T-cell (primary cell): ENCODE measurements at regions not wholly inside any gene's neighbourhood (a gene's known extent, or its start where the extent isn't known, plus 50 kb on each side); places are given as distances from the start of the nearest gene placed in this dataset.

ENCODE experiments used
- ATAC-seq, 4 experiments: fragments of 200-7000 bp in 3 of 4; fragments of 150-1000 bp in 1 of 4; cut with Tn5 transposase; replicated peaks in 1 of 4; 1 replicate in 3 of 4; 2 replicates in 1 of 4; pipeline ENCODE4 v1.10.0; 2021; ENCODE audit warnings: moderate library complexity in 3 of 4, mild to moderate bottlenecking in 2 of 4, moderate number of reproducible peaks in 1 of 4
- CTCF ChIA-PET, 2 donors: fragments of 300-600 bp; sonication (Branson Sonifier 250); formaldehyde crosslinking; loops; one replicate each; lab custom pipeline; 2022; ENCODE audit warnings: antibody characterized with exemption in 2 of 2; lab: Charles Lee
- POLR2A ChIA-PET, 2 donors: fragments of 300-600 bp; sonication (Branson Sonifier 250); formaldehyde crosslinking; loops; one replicate each; lab custom pipeline; 2022; ENCODE audit warnings: antibody characterized with exemption in 2 of 2; lab: Charles Lee
- DNase-seq, 35 experiments: peaks; one replicate each; pipeline versions ENCODE4 v3.0.0 to v3.0.0-alpha.2; 2013 to 2023
- H3K27ac ChIP-seq: one replicate; pipeline ENCODE4 v1.5.1; 2013; ENCODE audit warnings: low read length
- H3K27me3 ChIP-seq, 2 experiments: replicated peaks in 1 of 2; 1 replicate in 1 of 2; 2 replicates in 1 of 2; pipeline versions ENCODE4 v1.6.1 to v1.7.0; 2013; ENCODE audit warnings: low read length in 1 of 2, mixed read lengths in 1 of 2; ENCODE audit not compliant: control insufficient read depth in 2 of 2, insufficient read depth in 2 of 2; ENCODE audit errors: extremely low read depth in 1 of 2
- H3K36me3 ChIP-seq, 2 donors: 1 replicate in 1 of 2; 2 replicates in 1 of 2; pipeline versions ENCODE4 v1.6.1 to v1.7.0; 2013; ENCODE audit warnings: low read length in 1 of 2; ENCODE audit not compliant: control insufficient read depth in 2 of 2, insufficient read depth in 1 of 2; ENCODE audit errors: extremely low read depth in 1 of 2
- H3K4me1 ChIP-seq, 2 experiments: 1 replicate in 1 of 2; 2 replicates in 1 of 2; pipeline versions ENCODE4 v1.6.1 to v1.7.0; 2013; ENCODE audit warnings: low read length in 2 of 2, mixed read lengths in 1 of 2; ENCODE audit not compliant: insufficient read depth in 2 of 2, control insufficient read depth in 1 of 2; ENCODE audit errors: extremely low read depth in 1 of 2
- H3K4me3 ChIP-seq, 2 donors: 1 replicate in 1 of 2; 2 replicates in 1 of 2; pipeline versions ENCODE4 v1.5.1 to v1.7.0; 2013; ENCODE audit warnings: mild to moderate bottlenecking in 2 of 2, low read length in 1 of 2, moderate library complexity in 1 of 2; ENCODE audit not compliant: control insufficient read depth in 1 of 2; ENCODE audit errors: extremely low read depth in 1 of 2
- H3K9me3 ChIP-seq: 2 replicates; pipeline ENCODE4 v1.7.0; 2013
- H3K27ac Mint-ChIP-seq, 2 donors: one replicate each; pipeline ENCODE4 v1.8.0; 2020 to 2021; ENCODE audit warnings: mild to moderate bottlenecking in 2 of 2, mixed read lengths in 2 of 2
- H3K27me3 Mint-ChIP-seq, 2 donors: one replicate each; pipeline ENCODE4 v1.8.0; 2021 to 2022; ENCODE audit warnings: mixed read lengths in 2 of 2
- H3K36me3 Mint-ChIP-seq: one replicate; pipeline ENCODE4 v1.8.0; 2021; ENCODE audit warnings: mixed read lengths
- H3K4me1 Mint-ChIP-seq, 3 donors: one replicate each; pipeline ENCODE4 v1.8.0; 2020 to 2022; ENCODE audit warnings: mixed read lengths in 3 of 3, mild to moderate bottlenecking in 1 of 3
- H3K4me3 Mint-ChIP-seq, 3 donors: one replicate each; pipeline ENCODE4 v1.8.0; 2020 to 2022; ENCODE audit warnings: mild to moderate bottlenecking in 3 of 3, mixed read lengths in 3 of 3, moderate library complexity in 3 of 3
- H3K9me3 Mint-ChIP-seq, 3 donors: one replicate each; pipeline ENCODE4 v1.8.0; 2020 to 2022; ENCODE audit warnings: mixed read lengths in 3 of 3
- WGBS: methylation state at CpG from one replicate; pipeline ENCODE4 v1.1.5; 2013; ENCODE audit warnings: missing lambda C conversion rate; ENCODE audit not compliant: insufficient coverage; 5-methylcytosine and 5-hydroxymethylcytosine counted together

GRCh38 chr13:47472516-47472915 is 528.6 kb downstream of the SUCLA2 start:
- DNase-seq, result no peak
- ChIA-PET POLR2A (no interaction called here), CTCF (interaction anchor here in 1 of 2 donors (0.7 kb wide), 1 partner anchor 18 kb away, joined by 7 read pairs; no protein-coding TSS in a partner anchor)
- no peak overlapping the region for H3K27ac ChIP-seq
- no peak for ATAC-seq
- no peaks in the 10 kb centered on the region for H3K9me3 ChIP-seq
- H3K27me3 Mint-ChIP-seq, result no peaks in the 10 kb centered on the region
- no peaks in the 10 kb centered on the region for H3K27me3 ChIP-seq
- WGBS, result no CpG with 5 or more reads among the region's 2 CpGs
- H3K4me1 Mint-ChIP-seq, result no peaks in the 10 kb centered on the region
- H3K4me1 ChIP-seq, result no peaks in the 10 kb centered on the region
- H3K4me3 ChIP-seq, result no peak overlapping the region
- no peaks in the 10 kb centered on the region for H3K36me3 Mint-ChIP-seq
- H3K36me3 ChIP-seq, result no peaks in the 10 kb centered on the region
- H3K4me3 Mint-ChIP-seq, result no peak overlapping the region
- no peak overlapping the region for H3K27ac Mint-ChIP-seq
- peaks cover 0 to 27% (median 10%) of the 10 kb centered on the region in 3 donors for H3K9me3 Mint-ChIP-seq

- Histone ChIP-seq H3K4me3 (no peak overlapping the region), H3K27ac (no peak overlapping the region), H3K9me3 (no peaks in the 10 kb centered on the region), H3K36me3 (no peaks in the 10 kb centered on the region), H3K4me1 (no peaks in the 10 kb centered on the region), H3K27me3 (no peaks in the 10 kb centered on the region)
- WGBS, result 83% methylated on average over 5 of the region's 6 CpGs
- no peaks in the 10 kb centered on the region for H3K4me1 Mint-ChIP-seq
- peaks cover 5 to 29% (median 22%) of the 10 kb centered on the region in 3 donors for H3K9me3 Mint-ChIP-seq
- ChIA-PET CTCF (no interaction called here), POLR2A (no interaction called here)
- DNase-seq, result no peak
- no peak overlapping the region for H3K4me3 Mint-ChIP-seq
- H3K27me3 Mint-ChIP-seq, result no peaks in the 10 kb centered on the region
- ATAC-seq, result no peak
- H3K27ac Mint-ChIP-seq, result no peak overlapping the region
- no peaks in the 10 kb centered on the region for H3K36me3 Mint-ChIP-seq
Observed at GRCh38 chr13:47463726-47464125, 537.3 kb downstream of the SUCLA2 start.

GRCh38 chr13:47463002-47463401 is 538.1 kb downstream of the SUCLA2 start:
- no peaks in the 10 kb centered on the region for H3K4me1 Mint-ChIP-seq
- ATAC-seq (no peak), DNase-seq (no peak)
- Histone ChIP-seq H3K4me1 (no peaks in the 10 kb centered on the region), H3K27ac (no peak overlapping the region), H3K36me3 (no peaks in the 10 kb centered on the region), H3K27me3 (no peaks in the 10 kb centered on the region), H3K9me3 (no peaks in the 10 kb centered on the region), H3K4me3 (no peak overlapping the region)
- no CpG with 5 or more reads among the region's 2 CpGs for WGBS
- no peaks in the 10 kb centered on the region for H3K27me3 Mint-ChIP-seq
- POLR2A ChIA-PET, result no interaction called here
- no peak overlapping the region for H3K4me3 Mint-ChIP-seq
- H3K36me3 Mint-ChIP-seq, result no peaks in the 10 kb centered on the region
- H3K27ac Mint-ChIP-seq, result no peak overlapping the region
- CTCF ChIA-PET, result no interaction called here
- H3K9me3 Mint-ChIP-seq, result peaks cover 5 to 25% (median 20%) of the 10 kb centered on the region in 3 donors

GRCh38 chr13:47461816-47462215 is 539.3 kb downstream of the SUCLA2 start:
- DNase-seq, result no peak
- peaks cover 5 to 24% (median 12%) of the 10 kb centered on the region in 3 donors for H3K9me3 Mint-ChIP-seq
- no peaks in the 10 kb centered on the region for H3K9me3 ChIP-seq
- no peaks in the 10 kb centered on the region for H3K4me1 ChIP-seq
- ATAC-seq, result no peak
- no peaks in the 10 kb centered on the region for H3K4me1 Mint-ChIP-seq
- H3K27ac ChIP-seq, result no peak overlapping the region
- no CpG with 5 or more reads among the region's 1 CpG for WGBS
- H3K27me3 Mint-ChIP-seq, result no peaks in the 10 kb centered on the region
- ChIA-PET POLR2A (no interaction called here), CTCF (no interaction called here)
- no peak overlapping the region for H3K4me3 ChIP-seq
- H3K27me3 ChIP-seq, result no peaks in the 10 kb centered on the region
- H3K36me3 ChIP-seq, result no peaks in the 10 kb centered on the region
- no peak overlapping the region for H3K27ac Mint-ChIP-seq
- H3K36me3 Mint-ChIP-seq, result no peaks in the 10 kb centered on the region
- no peak overlapping the region for H3K4me3 Mint-ChIP-seq

GRCh38 chr13:47459512-47459911 is 541.6 kb downstream of the SUCLA2 start:
- DNase-seq (no peak), ATAC-seq (no peak)
- H3K4me1 ChIP-seq, result no peaks in the 10 kb centered on the region
- H3K36me3 Mint-ChIP-seq, result no peaks in the 10 kb centered on the region
- no peak overlapping the region for H3K4me3 ChIP-seq
- H3K27ac Mint-ChIP-seq, result no peak overlapping the region
- H3K4me1 Mint-ChIP-seq, result no peaks in the 10 kb centered on the region
- ChIA-PET POLR2A (no interaction called here), CTCF (no interaction called here)
- no peaks in the 10 kb centered on the region for H3K27me3 Mint-ChIP-seq
- WGBS, result no CpG with 5 or more reads among the region's 2 CpGs
- H3K36me3 ChIP-seq, result no peaks in the 10 kb centered on the region
- no peaks in the 10 kb centered on the region for H3K27me3 ChIP-seq
- no peaks in the 10 kb centered on the region for H3K9me3 ChIP-seq
- H3K4me3 Mint-ChIP-seq, result no peak overlapping the region
- H3K9me3 Mint-ChIP-seq, result peaks cover 0 to 4% (median 3%) of the 10 kb centered on the region in 3 donors
- no peak overlapping the region for H3K27ac ChIP-seq

- Mint-ChIP-seq H3K27me3 (peaks cover 0 to 1% of the 10 kb centered on the region in 2 donors), H3K9me3 (peaks cover 0 to 1% (median 0%) of the 10 kb centered on the region in 3 donors), H3K27ac (no peak overlapping the region), H3K4me1 (no peaks in the 10 kb centered on the region), H3K36me3 (no peaks in the 10 kb centered on the region), H3K4me3 (no peak overlapping the region)
- Histone ChIP-seq H3K27ac (no peak overlapping the region), H3K4me1 (no peaks in the 10 kb centered on the region), H3K9me3 (no peaks in the 10 kb centered on the region), H3K36me3 (no peaks in the 10 kb centered on the region), H3K4me3 (no peak overlapping the region), H3K27me3 (no peaks in the 10 kb centered on the region)
- ChIA-PET CTCF (no interaction called here), POLR2A (no interaction called here)
- ATAC-seq (no peak), DNase-seq (no peak)
Observed at GRCh38 chr13:47457626-47458025, 543.4 kb downstream of the SUCLA2 start.

- no peak overlapping the region for H3K27ac ChIP-seq
- no peaks in the 10 kb centered on the region for H3K9me3 ChIP-seq
- no peak overlapping the region for H3K27ac Mint-ChIP-seq
- H3K27me3 Mint-ChIP-seq, result peaks cover 0 to 3% of the 10 kb centered on the region in 2 donors
- no peaks in the 10 kb centered on the region for H3K36me3 ChIP-seq
- no peak overlapping the region for H3K4me3 ChIP-seq
- peaks cover 0 to 8% (median 3%) of the 10 kb centered on the region in 3 donors for H3K9me3 Mint-ChIP-seq
- ChIA-PET POLR2A (no interaction called here), CTCF (no interaction called here)
- H3K36me3 Mint-ChIP-seq, result no peaks in the 10 kb centered on the region
- H3K4me3 Mint-ChIP-seq, result no peak overlapping the region
- H3K4me1 Mint-ChIP-seq, result no peaks in the 10 kb centered on the region
- ATAC-seq (no peak), DNase-seq (no peak)
- no peaks in the 10 kb centered on the region for H3K4me1 ChIP-seq
- H3K27me3 ChIP-seq, result no peaks in the 10 kb centered on the region
Observed at GRCh38 chr13:47455626-47456025, 545.4 kb downstream of the SUCLA2 start.
